ENCODE measurements at regions not wholly inside any gene's neighbourhood (a gene's known extent, or its start where the extent isn't known, plus 50 kb on each side); places are given as distances from the start of the nearest gene placed in this dataset.

- DNase-seq (ENCODE audit: low read depth) = no peak
- H3K4me3 ChIP-seq (ENCODE audit: control insufficient read depth, low read depth, low read length) = no peak overlapping the region
- no peak for TF ChIP-seq CTCF (conservative IDR thresholded peaks at IDR 0.05; ENCODE audit: control insufficient read depth, insufficient read depth, low read depth, low read length)
Observed at GRCh38 chr7:156118248-156118645, 306.0 kb upstream of the SHH start.

GRCh38 chr7:156117542-156118247 is 305.4 kb upstream of the SHH start:
- no peak for TF ChIP-seq CTCF (conservative IDR thresholded peaks at IDR 0.05; ENCODE audit: control insufficient read depth, insufficient read depth, low read depth, low read length)
- DNase-seq (ENCODE audit: low read depth) = no peak

GRCh38 chr7:156116514-156117215 is 304.4 kb upstream of the SHH start:
- no peak overlapping the region for H3K4me3 ChIP-seq (ENCODE audit: control insufficient read depth, low read depth, low read length)
- DNase-seq (ENCODE audit: low read depth) = no peak
- no peak for TF ChIP-seq CTCF (conservative IDR thresholded peaks at IDR 0.05; ENCODE audit: control insufficient read depth, insufficient read depth, low read depth, low read length)

More at GRCh38 chr7:156117542-156118247, 305.4 kb upstream of the SHH start:
- no peak overlapping the region for H3K4me3 ChIP-seq (ENCODE audit: control insufficient read depth, low read depth, low read length)

- TF ChIP-seq CTCF (conservative IDR thresholded peaks at IDR 0.05; ENCODE audit: control insufficient read depth, insufficient read depth, low read depth, low read length) = no peak
- no peak overlapping the region for H3K4me3 ChIP-seq (ENCODE audit: control insufficient read depth, low read depth, low read length)
- no peak for DNase-seq (ENCODE audit: low read depth)
Observed at GRCh38 chr7:156115582-156115981, 303.3 kb upstream of the SHH start.

- TF ChIP-seq CTCF (conservative IDR thresholded peaks at IDR 0.05; ENCODE audit: control insufficient read depth, insufficient read depth, low read depth, low read length) = no peak
- H3K4me3 ChIP-seq (ENCODE audit: control insufficient read depth, low read depth, low read length) = no peak overlapping the region
- no peak for DNase-seq (ENCODE audit: low read depth)
Observed at GRCh38 chr7:156113731-156114130, 301.5 kb upstream of the SHH start.

- DNase-seq (ENCODE audit: low read depth) = no peak
- TF ChIP-seq CTCF (conservative IDR thresholded peaks at IDR 0.05; ENCODE audit: control insufficient read depth, insufficient read depth, low read depth, low read length) = no peak
- no peak overlapping the region for H3K4me3 ChIP-seq (ENCODE audit: control insufficient read depth, low read depth, low read length)
Observed at GRCh38 chr7:156109988-156110387, 297.7 kb upstream of the SHH start.
